GM12878 (cell line): ENCODE measurements at regions not wholly inside any gene's neighbourhood (a gene's known extent, or its start where the extent isn't known, plus 50 kb on each side); places are given as distances from the start of the nearest gene placed in this dataset.

ENCODE experiments used
- ATAC-seq: fragments of 200-7000 bp; cut with Tn5 transposase; 3 replicates; pipeline ENCODE4 v1.9.1; 2020; ENCODE audit warnings: mild to moderate bottlenecking, moderate library complexity
- BruUV-seq: library from RNA; stranded (reverse); fragments of 400-500 nt; replicated peaks from 2 replicates; lab custom pipeline; 2021; lab: Mats Ljungman, UMichigan
- CTCF ChIA-PET: fragments of 300-600 bp; sonication (Branson Sonifier 250); formaldehyde crosslinking; extraction: SDS; loops from one replicate; lab custom pipeline; 2021; ENCODE audit warnings: inconsistent platforms; lab: Yijun Ruan, JAX
- POLR2A ChIA-PET: fragments of 350-600 bp; formaldehyde crosslinking; extraction: SDS; loops from one replicate; lab custom pipeline; 2021; ENCODE audit warnings: inconsistent platforms; lab: Charles Lee
- RAD21 ChIA-PET: fragments of 300-600 bp; sonication (Branson Sonifier 250); formaldehyde crosslinking; loops from one replicate; lab custom pipeline; 2023; ENCODE audit warnings: antibody characterized with exemption; ENCODE audit not compliant: unreplicated experiment; lab: Charles Lee
- SMC1A ChIA-PET: fragments of 300-600 bp; sonication (Branson Sonifier 250); formaldehyde crosslinking; loops from one replicate; lab custom pipeline; 2023; ENCODE audit not compliant: unreplicated experiment, uncharacterized antibody; lab: Charles Lee
- DNase-seq: peaks from one replicate; pipeline ENCODE4 v3.0.0-alpha.2; 2011; ENCODE audit warnings: low read depth, low spot score
- FAIRE-seq: peaks from 3 replicates; lab custom pipeline; 2011; peaks lifted over from hg19 to GRCh38; lab: Jason Lieb, UNC
- H2AFZ ChIP-seq: 2 replicates; pipeline ENCODE4 v1.6.0; 2011; ENCODE audit warnings: low read depth, low read length, control low read depth; ENCODE audit not compliant: control insufficient read depth
- H3K27ac ChIP-seq: 2 replicates; pipeline ENCODE4 v1.5.1; 2011; ENCODE audit warnings: control low read depth; ENCODE audit not compliant: control insufficient read depth, insufficient read depth
- H3K27me3 ChIP-seq, 2 experiments: replicated peaks in 1 of 2; 2 replicates each; pipeline versions ENCODE4 v1.6.0 to v1.6.1; 2011; ENCODE audit warnings: low read length in 1 of 2; ENCODE audit not compliant: control insufficient read depth in 2 of 2, insufficient read depth in 2 of 2
- H3K36me3 ChIP-seq, 2 experiments: 2 replicates each; pipeline ENCODE4 v1.5.1; 2011; ENCODE audit warnings: low read length in 1 of 2; ENCODE audit not compliant: control insufficient read depth in 2 of 2, insufficient read depth in 2 of 2
- H3K4me1 ChIP-seq: 2 replicates; pipeline ENCODE4 v1.6.1; 2011; ENCODE audit warnings: mild to moderate bottlenecking, low read length, moderate library complexity, mixed read lengths; ENCODE audit not compliant: control insufficient read depth, insufficient read depth
- H3K4me2 ChIP-seq: 2 replicates; pipeline ENCODE4 v1.6.0; 2011; ENCODE audit warnings: control low read depth; ENCODE audit not compliant: control insufficient read depth, insufficient read depth
- H3K4me3 ChIP-seq: fragments of 200-600 bp; sonication (generic); 2 replicates; pipeline ENCODE4 v1.5.1; 2016
- H3K79me2 ChIP-seq: 2 replicates; pipeline ENCODE4 v1.6.0; 2011; ENCODE audit warnings: low read length; ENCODE audit not compliant: control insufficient read depth, insufficient read depth
- H3K9ac ChIP-seq: 2 replicates; pipeline ENCODE4 v1.8.0; 2011; ENCODE audit warnings: low read length, control low read depth, mixed read lengths; ENCODE audit not compliant: control insufficient read depth, insufficient read depth
- H3K9me3 ChIP-seq: replicated peaks from 3 replicates; pipeline ENCODE4 v1.5.1; 2011; ENCODE audit warnings: mild to moderate bottlenecking, low read length; ENCODE audit not compliant: control insufficient read depth, insufficient read depth
- H4K20me1 ChIP-seq: 2 replicates; pipeline ENCODE4 v1.6.0; 2011; ENCODE audit not compliant: control insufficient read depth, insufficient read depth
- CBFB ChIP-seq: IDR thresholded peaks from 2 replicates; pipeline ENCODE4 v1.6.1; 2016; ENCODE audit warnings: antibody characterized with exemption, low read depth
- CUX1 ChIP-seq: IDR thresholded peaks from 2 replicates; pipeline ENCODE4 v1.6.1; 2012; ENCODE audit warnings: improper control_type of control experiment, low read depth, low read length; ENCODE audit not compliant: insufficient replicate concordance
- E2F8 ChIP-seq: fragments of 450-650 bp; IDR thresholded peaks from 2 replicates; pipeline ENCODE4 v1.6.1; 2018; ENCODE audit warnings: mild to moderate bottlenecking, low read depth, moderate library complexity; ENCODE audit not compliant: partially characterized antibody
- E4F1 ChIP-seq: fragments of 450-650 bp; IDR thresholded peaks from 2 replicates; pipeline ENCODE4 v1.6.1; 2018; ENCODE audit warnings: borderline replicate concordance, mild to moderate bottlenecking; ENCODE audit not compliant: partially characterized antibody
- ESRRA ChIP-seq: IDR thresholded peaks from 2 replicates; pipeline ENCODE4 v1.6.1; 2012; ENCODE audit warnings: mild to moderate bottlenecking, low read length, improper control_type of control experiment
- MTA3 ChIP-seq: IDR thresholded peaks from 2 replicates; pipeline ENCODE4 v1.6.1; 2012; ENCODE audit warnings: low read length, inconsistent platforms, borderline replicate concordance
- SUZ12 ChIP-seq: fragments of 200-600 bp; sonication (generic); IDR thresholded peaks from one replicate; pipeline ENCODE4 v1.6.1; 2018; ENCODE audit warnings: antibody characterized with exemption, mild to moderate bottlenecking; ENCODE audit not compliant: unreplicated experiment
- TCF12 ChIP-seq: IDR thresholded peaks from 2 replicates; pipeline ENCODE4 v1.6.1; 2011; ENCODE audit warnings: low read depth, mild to moderate bottlenecking, low read length
- ZBTB4 ChIP-seq: fragments of 450-650 bp; formaldehyde crosslinking; IDR thresholded peaks from 2 replicates; pipeline ENCODE4 v1.4.0; 2022; ENCODE audit warnings: mild to moderate bottlenecking, moderate library complexity
- WGBS: methylation state at CpG from one replicate; pipeline ENCODE4 v1.1.6; 2016; ENCODE audit warnings: low lambda C conversion rate; ENCODE audit not compliant: insufficient replicate concordance, insufficient coverage; ENCODE audit errors: missing lambda C conversion rate; 5-methylcytosine and 5-hydroxymethylcytosine counted together
- in situ Hi-C: fragments of 300-500 bp; cut with MboI; formaldehyde crosslinking; loops from 9 replicates; pipeline ENCODE4 v1.14.3; 2018; ENCODE audit warnings: mixed read lengths
- intact Hi-C: fragments of 100-400 bp; cut with micrococcal nuclease; formaldehyde crosslinking; loops from one replicate; pipeline ENCODE4 v1.14.2; 2022; ENCODE audit not compliant: unreplicated experiment

- Histone ChIP-seq H3K4me1 (no peaks in the 10 kb centered on the region), H3K79me2 (no peaks in the 10 kb centered on the region), H3K4me2 (no peak overlapping the region), H4K20me1 (no peaks in the 10 kb centered on the region), H3K4me3 (no peak overlapping the region), H3K9ac (no peak overlapping the region), H3K27me3 (peaks cover under 1 to 2% of the 10 kb centered on the region in 2 experiments; a peak in 3 of 4 replicates), H3K9me3 (peaks cover 4% of the 10 kb centered on the region; the same call in 2 of the 3 replicates), H2AFZ (no peak overlapping the region), H3K36me3 (no peaks in the 10 kb centered on the region), H3K27ac (no peak overlapping the region)
- CTCF ChIA-PET = no interaction called here
- POLR2A ChIA-PET = no interaction called here
- SMC1A ChIA-PET = no interaction called here
- ATAC-seq (no peak), FAIRE-seq (no peak), DNase-seq (no peak)
- in situ Hi-C loops = no loop called here
- 28% methylated on average over 8 of the region's 8 CpGs for WGBS
- RAD21 ChIA-PET = no interaction called here
- no TSS peak for BruUV-seq
- intact Hi-C loops = no loop called here
- TF ChIP-seq TCF12 (no peak), E2F8 (no peak), E4F1 (no peak), CUX1 (no peak), ESRRA (no peak), MTA3 (no peak), SUZ12 (no peak), ZBTB4 (CRISPR knock-in tag) (no peak), CBFB (no peak)
Measured at GRCh38 chr17:17398188-17398942, 78.4 kb upstream of the MED9 start.
